HG03565 (cell line): ENCODE measurements at regions not wholly inside any gene's neighbourhood (a gene's known extent, or its start where the extent isn't known, plus 50 kb on each side); places are given as distances from the start of the nearest gene placed in this dataset.
"Not testable (repeated sequence)": the region's sequence is repeated elsewhere in the genome, so short reads cannot be mapped to it uniquely, and the experiment has no call there.

ENCODE experiments used
- ATAC-seq: cut with Tn5 transposase; IDR thresholded peaks from one replicate; pipeline ENCODE4 v1.9.1; 2021; ENCODE audit warnings: mild to moderate bottlenecking, moderate library complexity; ENCODE audit not compliant: unreplicated experiment

- ATAC-seq, result no peak
Observed at GRCh38 chr12:67892259-67893021, 96.8 kb upstream of the IFNG-AS1 start.

GRCh38 chr12:67893022-67893580 is 96.1 kb upstream of the IFNG-AS1 start:
- ATAC-seq, result no peak

GRCh38 chr12:67900418-67900817 is 88.8 kb upstream of the IFNG-AS1 start:
- ATAC-seq, result not testable (repeated sequence)

GRCh38 chr12:67909091-67909531 is 80.1 kb upstream of the IFNG-AS1 start:
- ATAC-seq, result no peak

DNA sequence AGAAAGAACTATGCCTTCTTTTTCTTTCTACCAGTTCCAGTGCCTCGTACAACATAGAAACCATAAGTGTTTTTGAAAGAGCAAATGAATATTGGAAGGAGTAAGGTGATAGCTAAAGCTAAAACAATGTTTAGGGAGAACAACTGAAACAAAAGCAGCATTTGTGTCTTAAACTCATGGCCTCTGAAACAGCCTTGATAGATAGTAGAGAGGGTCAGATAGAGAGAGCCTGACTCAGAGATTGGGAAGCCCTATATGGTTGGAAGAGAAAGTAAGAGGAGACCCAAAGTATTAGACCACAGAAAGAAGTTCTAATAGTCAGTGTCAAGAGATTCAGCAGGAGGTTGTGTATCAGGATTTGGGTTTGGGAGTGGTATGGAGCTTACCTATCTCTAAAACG is 79.6 kb upstream of the IFNG-AS1 start:
- ATAC-seq, result no peak

- ATAC-seq, result no peak
Observed at GRCh38 chr12:67910360-67911274, 78.6 kb upstream of the IFNG-AS1 start.

- ATAC-seq, result no peak
Observed at GRCh38 chr12:67911275-67911600, 78.0 kb upstream of the IFNG-AS1 start.

GRCh38 chr12:67911789-67912188 is 77.5 kb upstream of the IFNG-AS1 start:
- no peak for ATAC-seq

GRCh38 chr12:67915335-67915851 is 73.9 kb upstream of the IFNG-AS1 start:
- no peak for ATAC-seq

DNA sequence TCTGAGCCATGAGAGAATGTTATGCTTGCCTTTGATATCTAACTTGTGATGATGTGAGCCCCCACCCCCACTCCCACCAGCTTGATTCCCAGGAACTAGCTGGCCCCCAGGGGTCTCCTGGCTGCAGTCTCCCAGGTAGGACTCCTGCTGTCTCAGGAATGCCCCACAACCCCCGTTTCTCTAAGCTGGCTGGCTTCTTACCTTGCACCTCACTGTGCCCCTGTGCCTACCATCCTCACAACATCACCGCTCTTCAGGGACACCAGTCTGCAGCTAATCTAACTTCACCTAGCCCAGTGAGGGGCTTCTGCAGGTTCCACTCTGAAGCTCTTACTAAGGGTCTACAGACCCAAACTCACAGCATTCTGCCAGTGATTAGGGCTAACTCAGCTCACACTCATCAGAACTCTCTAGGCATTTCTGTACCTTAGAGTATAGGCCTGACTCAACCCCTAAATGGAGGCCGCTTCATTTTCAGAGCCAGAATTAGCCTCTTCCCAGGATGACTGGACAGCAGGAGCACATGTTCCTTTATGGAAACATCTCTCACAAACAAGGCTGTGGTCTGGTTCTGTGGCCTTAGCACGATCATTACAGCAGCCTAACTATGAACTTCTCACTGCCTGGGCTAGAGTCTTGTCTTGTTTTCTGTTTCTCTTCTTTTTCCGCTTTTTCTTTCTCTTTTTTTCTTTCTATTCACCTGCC is 72.8 kb upstream of the IFNG-AS1 start:
- ATAC-seq, result no peak

- no peak for ATAC-seq
Observed at GRCh38 chr12:67917811-67918210, 71.4 kb upstream of the IFNG-AS1 start.

DNA sequence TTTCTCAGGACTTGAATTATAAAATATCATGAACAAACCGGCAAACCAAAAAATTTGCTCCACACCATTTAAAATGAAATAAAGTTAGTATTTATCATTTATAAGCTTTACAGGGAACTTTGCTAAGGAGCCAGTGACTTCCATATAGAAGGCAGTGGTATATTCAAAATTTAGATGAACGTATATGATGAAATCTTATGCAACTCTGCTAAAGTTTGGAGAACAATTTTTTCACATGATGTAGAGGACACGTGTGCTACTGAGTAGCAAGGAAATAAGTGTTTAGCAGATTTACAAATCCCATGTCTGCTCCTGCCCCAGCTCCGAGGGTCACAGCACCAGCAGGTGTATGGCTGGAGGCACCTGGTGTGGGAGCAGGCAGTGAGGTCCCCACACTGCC is 70.8 kb upstream of the IFNG-AS1 start:
- ATAC-seq, result no peak

GRCh38 chr12:67919406-67919805 is 69.8 kb upstream of the IFNG-AS1 start:
- ATAC-seq, result no peak

DNA sequence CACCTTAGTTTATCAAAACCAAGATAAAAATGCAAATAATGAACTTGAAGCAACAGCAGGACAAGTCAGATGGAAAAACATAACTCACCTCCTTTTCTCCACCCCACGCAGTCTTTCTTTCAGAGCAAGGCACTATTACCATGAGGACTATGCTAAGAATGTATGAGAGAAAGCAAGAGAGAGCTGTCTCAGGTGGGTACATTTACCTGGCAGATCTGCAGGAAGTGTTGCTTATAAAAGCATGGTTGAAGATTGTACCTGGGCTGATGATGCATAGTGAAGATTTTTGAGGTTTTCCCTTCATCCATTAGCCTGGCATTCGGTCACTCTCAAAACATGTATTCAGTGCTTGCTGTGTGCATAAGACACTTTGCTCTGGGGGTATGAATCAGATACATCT is 68.8 kb upstream of the IFNG-AS1 start:
- no peak for ATAC-seq

- ATAC-seq, result no peak
Observed at GRCh38 chr12:67921286-67921685, 68.0 kb upstream of the IFNG-AS1 start.

DNA sequence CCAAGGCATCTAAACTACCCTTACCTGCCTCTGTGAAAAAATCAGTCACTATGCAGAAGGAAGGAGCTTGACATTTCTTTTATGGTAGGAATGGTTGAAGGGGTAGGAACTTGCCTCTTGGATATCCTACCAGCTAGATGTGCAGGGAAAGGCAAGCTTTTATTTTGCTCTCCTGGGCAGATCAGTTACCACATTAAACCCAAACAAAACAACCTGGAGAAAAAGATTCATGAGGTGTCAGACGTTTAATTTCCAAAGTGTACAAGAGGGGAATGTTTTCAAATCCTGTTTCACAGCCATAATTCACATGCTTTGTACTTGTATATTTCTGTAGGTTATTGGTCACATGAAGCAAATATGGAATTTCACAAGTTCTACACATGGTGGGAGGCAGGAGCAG is 67.0 kb upstream of the IFNG-AS1 start:
- no peak for ATAC-seq

- ATAC-seq, result no peak
Observed at GRCh38 chr12:67925077-67925476, 64.2 kb upstream of the IFNG-AS1 start.

GRCh38 chr12:67925552-67925951 is 63.7 kb upstream of the IFNG-AS1 start:
- ATAC-seq, result no peak

- no peak for ATAC-seq
Observed at GRCh38 chr12:67926063-67926462, 63.2 kb upstream of the IFNG-AS1 start.

DNA sequence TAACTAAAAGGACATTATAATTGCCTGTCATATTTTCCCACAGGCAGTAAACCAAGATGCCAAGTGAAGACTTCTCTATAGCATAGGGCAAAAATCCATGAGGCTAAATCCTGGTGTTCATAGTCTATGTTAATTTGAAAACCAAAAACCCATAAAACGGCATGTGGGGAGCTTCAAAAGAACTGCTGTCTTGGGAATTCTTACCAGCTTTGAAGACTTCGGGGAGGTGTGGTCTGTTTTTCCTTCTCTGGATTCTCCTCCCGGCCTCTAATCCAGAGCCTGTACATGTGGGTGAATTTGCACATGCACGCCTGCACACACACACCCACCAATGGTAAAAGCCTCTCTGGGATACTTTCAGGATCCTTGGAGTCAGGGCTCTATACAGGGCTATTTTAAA is 61.9 kb upstream of the IFNG-AS1 start:
- ATAC-seq, result no peak

DNA sequence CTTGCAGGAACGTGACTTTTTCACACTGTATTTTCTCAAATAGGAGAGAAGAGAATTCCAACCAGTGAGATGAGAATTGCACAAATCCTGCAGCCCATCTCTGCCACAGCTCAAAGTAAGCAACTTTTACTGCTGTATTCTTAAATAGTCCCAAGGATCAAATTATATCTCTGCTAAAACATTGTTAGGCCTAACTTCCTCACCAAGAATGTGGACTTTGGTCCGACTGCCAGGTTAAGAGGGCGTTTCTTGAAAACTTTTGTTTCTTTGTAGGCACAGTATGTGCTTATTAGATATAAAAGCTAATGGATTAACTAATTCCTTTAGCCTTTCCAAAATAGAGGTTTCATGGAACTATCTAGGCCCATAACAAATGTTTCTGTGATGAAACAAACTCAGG is 61.4 kb upstream of the IFNG-AS1 start:
- no peak for ATAC-seq
